Vagina (tissue), 2 donors: ENCODE measurements at regions not wholly inside any gene's neighbourhood (a gene's known extent, or its start where the extent isn't known, plus 50 kb on each side); places are given as distances from the start of the nearest gene placed in this dataset.

Experiments
- DNase-seq, 2 donors: peaks; one replicate each; pipeline ENCODE4 v3.0.0-alpha.2; 2017; ENCODE audit errors: extremely low spot score in 2 of 2
- H3K27ac ChIP-seq: fragments of 200-600 bp; sonication (generic); one replicate; pipeline ENCODE4 v1.5.1; 2019
- H3K27me3 ChIP-seq: fragments of 200-600 bp; sonication (generic); one replicate; pipeline ENCODE4 v1.5.1; 2019
- H3K36me3 ChIP-seq, 2 donors: fragments of 200-600 bp; sonication (generic); one replicate each; pipeline ENCODE4 v1.5.1; 2017 to 2019
- H3K4me1 ChIP-seq: fragments of 200-600 bp; sonication (generic); one replicate; pipeline ENCODE4 v1.5.1; 2019
- H3K4me3 ChIP-seq, 2 donors: fragments of 200-600 bp; sonication (generic); 1 replicate in 1 of 2; 2 replicates in 1 of 2; pipeline ENCODE4 v1.5.1; 2016 to 2019
- H3K9me3 ChIP-seq: fragments of 200-600 bp; sonication (generic); one replicate; pipeline ENCODE4 v1.5.1; 2019
- CTCF ChIP-seq, 3 experiments: fragments of 450-650 bp in 2 of 3; fragments of 200-600 bp in 1 of 3; sonication (generic) in 1 of 3; IDR thresholded peaks; one replicate each; pipeline ENCODE4 v1.5.1; 2017 to 2019; ENCODE audit warnings: antibody characterized with exemption in 3 of 3, mild to moderate bottlenecking in 2 of 3, moderate library complexity in 2 of 3
- POLR2A ChIP-seq, 2 donors: fragments of 450-650 bp; IDR thresholded peaks; one replicate each; pipeline ENCODE4 v1.6.1; 2017; ENCODE audit warnings: antibody characterized with exemption in 2 of 2, mild to moderate bottlenecking in 2 of 2, moderate library complexity in 2 of 2
- POLR2AphosphoS5 ChIP-seq, 2 donors: sonication (generic); formaldehyde crosslinking; IDR thresholded peaks; one replicate each; pipeline ENCODE4 v1.9.0; 2017; ENCODE audit warnings: antibody characterized with exemption in 2 of 2, mild to moderate bottlenecking in 2 of 2, low read depth in 1 of 2; ENCODE audit not compliant: insufficient read depth in 1 of 2
- intact Hi-C: fragments of 100-400 bp; cut with DNase I; formaldehyde crosslinking; loops from one replicate; pipeline ENCODE4 v1.15.1; 2023

- H3K4me1 ChIP-seq, result peaks cover 37% of the 10 kb centered on the region
- H3K9me3 ChIP-seq, result no peaks in the 10 kb centered on the region
- peak in 1 of 2 donors; percentile 88 for DNase-seq
- no peaks in the 10 kb centered on the region for H3K36me3 ChIP-seq
- intact Hi-C loops, result no loop called here
- H3K27ac ChIP-seq, result peak overlapping the region; percentile 98
- no peaks in the 10 kb centered on the region for H3K27me3 ChIP-seq
- H3K4me3 ChIP-seq, result peak overlapping the region; percentile 70 to 99
- TF ChIP-seq POLR2AphosphoS5 (IDR thresholded peaks at IDR 0.05; ENCODE audit: insufficient read depth in 1 of 2, low read depth in 1 of 2) (peak in 1 of 2 donors; percentile 53), CTCF (IDR thresholded peaks at IDR 0.05) (no peak)
Measured at GRCh38 chr1:65068202-65069010, 79.6 kb upstream of the AK4 start.

GRCh38 chr1:65069011-65069565 lies 78.9 kb upstream of the AK4 start:
- H3K9me3 ChIP-seq, result no peaks in the 10 kb centered on the region
- no peak for DNase-seq
- intact Hi-C loops, result no loop called here

GRCh38 chr1:65072845-65073244 lies 75.2 kb upstream of the AK4 start:
- Histone ChIP-seq H3K27me3 (no peaks in the 10 kb centered on the region), H3K9me3 (no peaks in the 10 kb centered on the region), H3K27ac (no peak overlapping the region), H3K36me3 (no peaks in the 10 kb centered on the region), H3K4me3 (no peak overlapping the region), H3K4me1 (peaks cover 11% of the 10 kb centered on the region)
- TF ChIP-seq CTCF (IDR thresholded peaks at IDR 0.05), result no peak
- TF ChIP-seq POLR2A (IDR thresholded peaks at IDR 0.05), result no peak
- no peak for TF ChIP-seq POLR2AphosphoS5 (IDR thresholded peaks at IDR 0.05; ENCODE audit: insufficient read depth in 1 of 2, low read depth in 1 of 2)
- intact Hi-C loops, result loop anchor here (10.0 kb wide), 1 partner anchor 612 kb away; no protein-coding TSS in a partner anchor
- peak in 1 of 2 donors; percentile 47 for DNase-seq

More at GRCh38 chr1:65069011-65069565, 78.9 kb upstream of the AK4 start:
- Histone ChIP-seq H3K36me3 (no peaks in the 10 kb centered on the region), H3K4me1 (peaks cover 32% of the 10 kb centered on the region), H3K27me3 (no peaks in the 10 kb centered on the region), H3K4me3 (peak overlapping the region; percentile 70 to 99), H3K27ac (peak overlapping the region; percentile 98)
- TF ChIP-seq CTCF (IDR thresholded peaks at IDR 0.05) (no peak), POLR2A (IDR thresholded peaks at IDR 0.05) (no peak), POLR2AphosphoS5 (IDR thresholded peaks at IDR 0.05; ENCODE audit: insufficient read depth in 1 of 2, low read depth in 1 of 2) (no peak)

DNA sequence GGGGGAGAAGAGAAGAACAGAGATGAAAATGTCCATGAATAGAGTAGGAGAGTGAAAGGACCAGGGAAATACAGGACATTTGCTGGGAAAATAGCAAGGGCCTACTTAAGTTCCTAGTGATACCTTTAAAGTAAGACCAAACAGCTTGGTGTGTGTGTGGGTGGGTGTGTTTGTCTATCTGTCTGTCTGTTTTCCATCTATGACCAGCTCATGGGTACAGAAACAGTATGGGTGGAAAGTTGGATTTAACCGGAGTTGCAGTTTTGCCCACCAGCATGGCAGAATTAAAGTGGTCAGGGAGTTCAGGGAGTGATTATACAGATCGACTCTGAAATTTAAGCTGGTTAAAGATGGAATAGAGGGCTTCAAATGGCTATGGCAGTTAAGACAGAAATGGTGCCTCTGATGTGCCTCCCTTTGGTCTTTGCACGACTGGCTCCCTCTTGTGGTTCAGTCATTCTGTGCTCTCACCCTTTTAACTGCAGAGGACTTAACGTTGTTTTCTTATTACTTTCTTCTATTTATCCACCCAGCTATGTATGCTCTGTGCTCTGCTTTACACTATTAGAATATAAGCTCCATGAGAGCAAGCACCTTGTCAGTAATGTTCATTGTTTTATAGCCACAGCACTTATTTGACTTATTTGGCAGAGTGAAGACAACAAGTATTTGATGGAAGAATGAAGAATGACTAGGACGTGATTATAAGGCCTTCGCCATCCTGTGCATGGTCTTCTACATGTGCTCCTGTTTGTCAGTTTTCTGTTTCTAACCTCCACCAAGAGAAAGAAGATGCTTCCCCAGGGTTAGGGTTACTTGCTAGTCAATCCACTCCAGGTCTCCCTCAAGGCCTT lies 72.7 kb upstream of the AK4 start:
- no peaks in the 10 kb centered on the region for H3K36me3 ChIP-seq
- DNase-seq, result peak in 1 of 2 donors; percentile 71
- peak in 2 of 3 experiments; percentile 9 to 72 for TF ChIP-seq CTCF (IDR thresholded peaks at IDR 0.05)
- TF ChIP-seq POLR2A (IDR thresholded peaks at IDR 0.05), result no peak
- intact Hi-C loops, result loop anchor here (10.0 kb wide), 1 partner anchor 609 kb away; no protein-coding TSS in a partner anchor
- no peaks in the 10 kb centered on the region for H3K9me3 ChIP-seq
- H3K4me3 ChIP-seq, result no peak overlapping the region
- H3K4me1 ChIP-seq, result no peaks in the 10 kb centered on the region
- no peak overlapping the region for H3K27ac ChIP-seq
- no peaks in the 10 kb centered on the region for H3K27me3 ChIP-seq
